Endothelial cell of umbilical vein (primary cell): ENCODE measurements at regions not wholly inside any gene's neighbourhood (a gene's known extent, or its start where the extent isn't known, plus 50 kb on each side); places are given as distances from the start of the nearest gene placed in this dataset.

Source experiments
- BruUV-seq: library from RNA; stranded (reverse); fragments of 400-500 nt; replicated peaks from 2 replicates; lab custom pipeline; 2021; lab: Mats Ljungman, UMichigan
- CTCF ChIA-PET: fragments of 300-600, 350-600 bp; sonication (Branson Sonifier 250); formaldehyde crosslinking; loops from one replicate; lab custom pipeline; 2021; ENCODE audit warnings: antibody characterized with exemption, inconsistent platforms; lab: Charles Lee
- POLR2A ChIA-PET: fragments of 300-600, 350-600 bp; sonication (Branson Sonifier 250); formaldehyde crosslinking; loops from one replicate; lab custom pipeline; 2021; ENCODE audit warnings: antibody characterized with exemption, inconsistent platforms; lab: Charles Lee
- DNase-seq: peaks from one replicate; pipeline ENCODE4 v3.0.0-alpha.2; 2011; ENCODE audit warnings: low read depth, low spot score
- FAIRE-seq: peaks from 2 replicates; lab custom pipeline; 2011; peaks lifted over from hg19 to GRCh38; lab: Jason Lieb, UNC
- H2AFZ ChIP-seq: 2 replicates; pipeline ENCODE4 v1.6.0; 2012; ENCODE audit warnings: low read depth, low read length, control low read depth, inconsistent platforms
- H3K27ac ChIP-seq: 2 replicates; pipeline ENCODE4 v1.5.1; 2011; ENCODE audit warnings: low read depth, mild to moderate bottlenecking, control low read depth, low read length, moderate library complexity; ENCODE audit not compliant: insufficient read depth
- H3K27me3 ChIP-seq, 2 experiments: 2 replicates each; pipeline versions ENCODE4 v1.6.0 to v1.6.1; 2011; ENCODE audit warnings: low read length in 2 of 2, mixed read lengths in 1 of 2; ENCODE audit not compliant: control insufficient read depth in 2 of 2, insufficient read depth in 2 of 2
- H3K36me3 ChIP-seq, 2 experiments: 2 replicates in 1 of 2; 3 replicates in 1 of 2; pipeline ENCODE4 v1.5.1; 2011; ENCODE audit warnings: low read length in 2 of 2, mild to moderate bottlenecking in 1 of 2, moderate library complexity in 1 of 2; ENCODE audit not compliant: control insufficient read depth in 2 of 2, insufficient read depth in 2 of 2; ENCODE audit errors: extremely low read depth in 1 of 2
- H3K4me1 ChIP-seq: 3 replicates; pipeline ENCODE4 v1.5.1; 2011; ENCODE audit warnings: mild to moderate bottlenecking, low read length; ENCODE audit not compliant: control insufficient read depth, insufficient read depth; ENCODE audit errors: extremely low read depth
- H3K4me2 ChIP-seq: 2 replicates; pipeline ENCODE4 v1.6.1; 2011; ENCODE audit warnings: low read length, control low read depth, mixed read lengths; ENCODE audit not compliant: insufficient read depth
- H3K4me3 ChIP-seq, 3 experiments: fragments of 200-600 bp in 1 of 3; sonication (generic), shearing (Covaris generic) in 1 of 3; replicated peaks in 1 of 3; 2 replicates each; pipeline ENCODE4 v1.5.1; 2011 to 2016; ENCODE audit warnings: control low read depth in 3 of 3, low read length in 3 of 3, mild to moderate bottlenecking in 2 of 3, inconsistent platforms in 1 of 3, low read depth in 1 of 3, moderate library complexity in 1 of 3; ENCODE audit not compliant: insufficient read depth in 1 of 3
- H3K79me2 ChIP-seq: 2 replicates; pipeline ENCODE4 v1.6.0; 2012; ENCODE audit warnings: low read length, inconsistent platforms; ENCODE audit not compliant: control insufficient read depth, insufficient read depth
- H3K9ac ChIP-seq: replicated peaks from 2 replicates; pipeline ENCODE3; 2011; ENCODE audit warnings: low read length, control low read depth; ENCODE audit not compliant: insufficient read depth; ENCODE audit errors: extremely low read depth
- H3K9me1 ChIP-seq: replicated peaks from 3 replicates; pipeline ENCODE4 v1.6.0; 2011; ENCODE audit warnings: mild to moderate bottlenecking, low read length; ENCODE audit not compliant: control insufficient read depth, insufficient read depth; ENCODE audit errors: extremely low read depth
- H3K9me3 ChIP-seq: replicated peaks from 2 replicates; pipeline ENCODE4 v1.5.1; 2012; ENCODE audit warnings: low read length, inconsistent platforms; ENCODE audit not compliant: control insufficient read depth, insufficient read depth
- H4K20me1 ChIP-seq: replicated peaks from 2 replicates; pipeline ENCODE3; 2011; ENCODE audit warnings: mild to moderate bottlenecking, low read length; ENCODE audit not compliant: control insufficient read depth, insufficient read depth; ENCODE audit errors: extremely low read depth
- CTCF ChIP-seq, 2 donors: IDR thresholded peaks; 1 replicate in 1 of 2; 2 replicates in 1 of 2; pipeline ENCODE4 v1.5.1; 2011; ENCODE audit warnings: low read length in 2 of 2, mild to moderate bottlenecking in 2 of 2, moderate library complexity in 2 of 2, control low read depth in 1 of 2, inconsistent platforms in 1 of 2, low read depth in 1 of 2; ENCODE audit not compliant: insufficient read depth in 1 of 2; ENCODE audit errors: extremely low read depth in 1 of 2
- EZH2 ChIP-seq: IDR thresholded peaks from 2 replicates; pipeline ENCODE4 v1.6.1; 2012; ENCODE audit warnings: borderline replicate concordance, low read depth, mild to moderate bottlenecking, moderate library complexity, low read length, inconsistent platforms; ENCODE audit not compliant: severe bottlenecking
- FOS ChIP-seq: IDR thresholded peaks from 2 replicates; pipeline ENCODE4 v1.6.1; 2011; ENCODE audit warnings: mild to moderate bottlenecking, low read length, moderate library complexity, borderline replicate concordance; ENCODE audit not compliant: insufficient read depth
- GATA2 ChIP-seq: IDR thresholded peaks from 2 replicates; pipeline ENCODE4 v1.7.0; 2011; ENCODE audit warnings: low read depth, mild to moderate bottlenecking, moderate library complexity, mixed read lengths, low read length; ENCODE audit not compliant: insufficient read length, insufficient read depth
- JUN ChIP-seq: IDR thresholded peaks from 2 replicates; pipeline ENCODE4 v1.6.1; 2011; ENCODE audit warnings: borderline replicate concordance, low read depth; ENCODE audit not compliant: insufficient read length, insufficient read depth
- MAX ChIP-seq: IDR thresholded peaks from 2 replicates; pipeline ENCODE4 v1.6.1; 2011; ENCODE audit not compliant: insufficient read depth, insufficient read length
- MYC ChIP-seq: IDR thresholded peaks from one replicate; pipeline ENCODE4 v1.6.1; 2011; ENCODE audit warnings: mild to moderate bottlenecking, low read depth, low read length
- POLR2A ChIP-seq: IDR thresholded peaks from 2 replicates; pipeline ENCODE4 v1.6.1; 2012; ENCODE audit warnings: low read depth, mild to moderate bottlenecking, control low read depth, low read length
- POLR2AphosphoS5 ChIP-seq: IDR thresholded peaks from 2 replicates; pipeline ENCODE4 v1.6.1; 2012; ENCODE audit warnings: low read depth, mild to moderate bottlenecking, control low read depth, low read length, moderate library complexity; ENCODE audit not compliant: insufficient read depth
- dilution Hi-C: fragments of 300-500 bp; cut with MboI; formaldehyde crosslinking; loops from one replicate; pipeline ENCODE4 v1.15.0; 2019; ENCODE audit warnings: low sequenced_read_pairs; ENCODE audit not compliant: extremely low pct_ligation_motif_present
- intact Hi-C: fragments of 100-400 bp; cut with micrococcal nuclease; formaldehyde crosslinking; loops from one replicate; pipeline ENCODE4 v1.10.0; 2022

DNA sequence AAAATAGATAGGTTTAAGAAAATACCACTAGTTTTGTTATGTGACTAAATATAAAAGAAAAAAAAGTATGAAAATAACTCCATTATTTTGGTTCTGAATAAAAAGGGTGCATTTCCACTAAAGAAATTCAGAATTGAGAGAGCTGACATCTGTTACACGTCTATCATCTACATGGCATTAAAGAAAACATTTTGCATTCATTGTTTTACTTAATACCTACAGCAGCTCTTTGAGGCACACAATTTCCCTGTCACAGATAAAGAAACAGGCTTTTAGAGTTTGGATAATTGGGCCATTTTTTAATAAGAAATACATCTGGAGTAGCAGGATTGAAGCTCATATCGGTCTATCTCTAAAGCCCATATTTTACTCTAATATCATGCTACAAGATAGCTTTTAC, 145.7 kb upstream of the LUZP2 start:
- Histone ChIP-seq H3K27me3 (no peaks in the 10 kb centered on the region), H3K4me3 (no peak overlapping the region), H3K79me2 (no peaks in the 10 kb centered on the region), H3K9ac (no peak overlapping the region), H4K20me1 (no peaks in the 10 kb centered on the region), H3K9me3 (no peaks in the 10 kb centered on the region), H3K36me3 (no peaks in the 10 kb centered on the region), H2AFZ (no peak overlapping the region), H3K9me1 (no peaks in the 10 kb centered on the region), H3K4me2 (no peak overlapping the region), H3K27ac (no peak overlapping the region), H3K4me1 (no peaks in the 10 kb centered on the region)
- DNase-seq (no peak), FAIRE-seq (no peak)
- no peak for TF ChIP-seq POLR2AphosphoS5
- TF ChIP-seq FOS: no peak
- TF ChIP-seq MYC: no peak
- no peak for TF ChIP-seq POLR2A
- no peak for TF ChIP-seq GATA2
- TF ChIP-seq CTCF (IDR thresholded peaks at IDR 0.05; ENCODE audit: extremely low read depth in 1 of 2, insufficient read depth in 1 of 2, low read depth in 1 of 2, low read length in 2 of 2): no peak
- BruUV-seq: no TSS peak
- ChIA-PET POLR2A (no interaction called here), CTCF (interaction anchor here (0.7 to 1.1 kb wide), 2 partner anchors 35 to 811 kb away, joined by 3 to 6 read pairs; no protein-coding TSS in a partner anchor)
- dilution Hi-C loops: no loop called here
- intact Hi-C loops: no loop called here

- Histone ChIP-seq H3K4me2 (no peak overlapping the region), H3K4me3 (no peak overlapping the region), H3K27me3 (no peaks in the 10 kb centered on the region), H4K20me1 (no peaks in the 10 kb centered on the region), H3K9me1 (no peaks in the 10 kb centered on the region), H3K36me3 (no peaks in the 10 kb centered on the region), H3K9me3 (no peaks in the 10 kb centered on the region), H3K9ac (no peak overlapping the region), H3K4me1 (no peaks in the 10 kb centered on the region), H2AFZ (no peak overlapping the region), H3K79me2 (no peaks in the 10 kb centered on the region), H3K27ac (no peak overlapping the region)
- no peak for DNase-seq
- TF ChIP-seq JUN (no peak), CTCF (IDR thresholded peaks at IDR 0.05; ENCODE audit: extremely low read depth in 1 of 2, insufficient read depth in 1 of 2, low read depth in 1 of 2, low read length in 2 of 2) (no peak), MYC (no peak), POLR2AphosphoS5 (no peak), GATA2 (no peak), POLR2A (no peak), FOS (no peak), MAX (no peak), EZH2 (no peak)
- dilution Hi-C loops: no loop called here
- FAIRE-seq: no peak
- BruUV-seq: no TSS peak
- intact Hi-C loops: no loop called here
- ChIA-PET POLR2A (no interaction called here), CTCF (no interaction called here)
These were observed 140.4 kb upstream of the LUZP2 start for GRCh38 chr11:24356501-24356900.
